LNCAP (cell line): ENCODE measurements at regions not wholly inside any gene's neighbourhood (a gene's known extent, or its start where the extent isn't known, plus 50 kb on each side); places are given as distances from the start of the nearest gene placed in this dataset.

Experiments used
- CTCF ChIP-seq: fragments of 450-650 bp; IDR thresholded peaks from 2 replicates; pipeline ENCODE4 v1.5.1; 2017; ENCODE audit warnings: mild to moderate bottlenecking

- no peak for TF ChIP-seq CTCF
Measured at GRCh38 chr18:39344487-39344886, 1778.9 kb upstream of the CELF4 start.

GRCh38 chr18:39341129-39341528, 1775.5 kb upstream of the CELF4 start:
- TF ChIP-seq CTCF = no peak

- no peak for TF ChIP-seq CTCF
Measured at GRCh38 chr18:39340418-39340817, 1774.8 kb upstream of the CELF4 start.

GRCh38 chr18:39329496-39330275, 1764.1 kb upstream of the CELF4 start:
- no peak for TF ChIP-seq CTCF

GRCh38 chr18:39326772-39327171, 1761.2 kb upstream of the CELF4 start:
- TF ChIP-seq CTCF = no peak

- TF ChIP-seq CTCF = no peak
Measured at GRCh38 chr18:39325973-39326372, 1760.4 kb upstream of the CELF4 start.

GRCh38 chr18:39319141-39319540, 1753.5 kb upstream of the CELF4 start:
- TF ChIP-seq CTCF = no peak

GRCh38 chr18:39318462-39318861, 1752.9 kb upstream of the CELF4 start:
- TF ChIP-seq CTCF = no peak
